Testis (tissue), 2 donors: ENCODE measurements at regions not wholly inside any gene's neighbourhood (a gene's known extent, or its start where the extent isn't known, plus 50 kb on each side); places are given as distances from the start of the nearest gene placed in this dataset.

ENCODE experiments used
- POLR2A ChIP-seq: fragments of 450-650 bp; IDR thresholded peaks from one replicate; pipeline ENCODE4 v1.6.1; 2017; ENCODE audit warnings: antibody characterized with exemption, mild to moderate bottlenecking, moderate library complexity
- TF ChIP-seq, protein P1 (sequence below), 3 experiments: fragments of 450-650 bp in 2 of 3; fragments of 200-600 bp in 1 of 3; sonication (generic) in 1 of 3; IDR thresholded peaks; one replicate each; pipeline ENCODE4 v1.5.1; 2016 to 2019; ENCODE audit warnings: antibody characterized with exemption in 3 of 3, mild to moderate bottlenecking in 2 of 3, moderate library complexity in 1 of 3

DNA sequence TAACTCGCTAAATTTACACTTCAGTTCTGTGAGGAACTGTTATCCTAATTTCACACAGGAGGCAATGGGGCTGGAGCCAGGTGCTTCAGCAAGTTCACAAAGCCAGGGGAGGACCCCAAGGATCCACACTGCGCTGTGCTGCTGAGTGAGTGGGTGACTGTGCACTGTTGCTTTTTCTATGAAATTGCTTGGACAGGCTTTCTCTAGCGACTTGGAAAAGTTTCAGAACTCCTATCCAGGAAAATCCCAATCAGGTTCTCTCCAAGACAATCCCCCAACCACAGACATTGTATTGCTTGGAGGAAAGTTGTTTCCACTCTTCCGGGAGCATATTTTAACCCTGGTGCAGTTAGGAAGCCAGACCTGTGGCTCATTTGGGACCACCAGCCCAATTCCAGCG lies 175.9 kb upstream of the CST7 start:
- TF ChIP-seq, protein P1, sequence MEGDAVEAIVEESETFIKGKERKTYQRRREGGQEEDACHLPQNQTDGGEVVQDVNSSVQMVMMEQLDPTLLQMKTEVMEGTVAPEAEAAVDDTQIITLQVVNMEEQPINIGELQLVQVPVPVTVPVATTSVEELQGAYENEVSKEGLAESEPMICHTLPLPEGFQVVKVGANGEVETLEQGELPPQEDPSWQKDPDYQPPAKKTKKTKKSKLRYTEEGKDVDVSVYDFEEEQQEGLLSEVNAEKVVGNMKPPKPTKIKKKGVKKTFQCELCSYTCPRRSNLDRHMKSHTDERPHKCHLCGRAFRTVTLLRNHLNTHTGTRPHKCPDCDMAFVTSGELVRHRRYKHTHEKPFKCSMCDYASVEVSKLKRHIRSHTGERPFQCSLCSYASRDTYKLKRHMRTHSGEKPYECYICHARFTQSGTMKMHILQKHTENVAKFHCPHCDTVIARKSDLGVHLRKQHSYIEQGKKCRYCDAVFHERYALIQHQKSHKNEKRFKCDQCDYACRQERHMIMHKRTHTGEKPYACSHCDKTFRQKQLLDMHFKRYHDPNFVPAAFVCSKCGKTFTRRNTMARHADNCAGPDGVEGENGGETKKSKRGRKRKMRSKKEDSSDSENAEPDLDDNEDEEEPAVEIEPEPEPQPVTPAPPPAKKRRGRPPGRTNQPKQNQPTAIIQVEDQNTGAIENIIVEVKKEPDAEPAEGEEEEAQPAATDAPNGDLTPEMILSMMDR (IDR thresholded peaks at IDR 0.05) = no peak
- TF ChIP-seq POLR2A = no peak
